ENCODE measurements at regions not wholly inside any gene's neighbourhood (a gene's known extent, or its start where the extent isn't known, plus 50 kb on each side); places are given as distances from the start of the nearest gene placed in this dataset.

GRCh38 chr11:103624708-103625623 lies 411.5 kb upstream of the DDI1 start:
- DNase-seq: no peak

- DNase-seq: no peak
Observed at GRCh38 chr11:103625624-103625965, 410.8 kb upstream of the DDI1 start.

GRCh38 chr11:103628121-103628520 lies 408.3 kb upstream of the DDI1 start:
- DNase-seq: no peak

GRCh38 chr11:103631841-103632240 lies 404.6 kb upstream of the DDI1 start:
- no peak for DNase-seq

GRCh38 chr11:103633068-103633788 lies 403.2 kb upstream of the DDI1 start:
- DNase-seq: no peak

GRCh38 chr11:103633819-103634590 lies 402.4 kb upstream of the DDI1 start:
- DNase-seq: no peak

- no peak for DNase-seq
Observed at GRCh38 chr11:103636232-103636631, 400.2 kb upstream of the DDI1 start.

- DNase-seq: no peak
Observed at GRCh38 chr11:103637295-103637694, 399.1 kb upstream of the DDI1 start.

GRCh38 chr11:103637831-103638230 lies 398.6 kb upstream of the DDI1 start:
- no peak for DNase-seq

- DNase-seq: no peak
Observed at GRCh38 chr11:103644676-103645075, 391.8 kb upstream of the DDI1 start.

GRCh38 chr11:103648054-103648453 lies 388.4 kb upstream of the DDI1 start:
- DNase-seq: no peak

- no peak for DNase-seq
Observed at GRCh38 chr11:103648670-103649400, 387.6 kb upstream of the DDI1 start.

GRCh38 chr11:103649401-103649895 lies 387.0 kb upstream of the DDI1 start:
- DNase-seq: no peak

- DNase-seq: no peak
Observed at GRCh38 chr11:103650330-103650729, 386.1 kb upstream of the DDI1 start.

GRCh38 chr11:103651341-103651998 lies 385.0 kb upstream of the DDI1 start:
- no peak for DNase-seq

GRCh38 chr11:103652013-103652412 lies 384.4 kb upstream of the DDI1 start:
- DNase-seq: no peak

GRCh38 chr11:103656382-103656781 lies 380.1 kb upstream of the DDI1 start:
- DNase-seq: no peak

GRCh38 chr11:103659206-103659618 lies 377.2 kb upstream of the DDI1 start:
- DNase-seq: no peak

- DNase-seq: no peak
Observed at GRCh38 chr11:103659743-103660142, 376.7 kb upstream of the DDI1 start.

GRCh38 chr11:103661185-103661584 lies 375.3 kb upstream of the DDI1 start:
- no peak for DNase-seq

GRCh38 chr11:103661991-103662390 lies 374.4 kb upstream of the DDI1 start:
- DNase-seq: no peak

- peak; percentile 45 for DNase-seq
Observed at GRCh38 chr11:103662880-103663279, 373.6 kb upstream of the DDI1 start.
